GM06990 (cell line): ENCODE measurements at regions not wholly inside any gene's neighbourhood (a gene's known extent, or its start where the extent isn't known, plus 50 kb on each side); places are given as distances from the start of the nearest gene placed in this dataset.
A peak's percentile ranks its signal among the peaks of the same experiment; 100 is the strongest.

Source experiments
- DNase-seq: peaks from one replicate; pipeline ENCODE4 v3.0.0-alpha.2; 2011; ENCODE audit not compliant: insufficient read length; ENCODE audit errors: extremely low read depth
- H3K27me3 ChIP-seq: replicated peaks from 2 replicates; pipeline ENCODE4 v1.6.0; 2011; ENCODE audit warnings: low read length; ENCODE audit not compliant: control insufficient read depth, insufficient read depth
- H3K36me3 ChIP-seq: 2 replicates; pipeline ENCODE4 v1.5.1; 2011; ENCODE audit warnings: low read length; ENCODE audit not compliant: control insufficient read depth, insufficient read depth
- H3K4me3 ChIP-seq: replicated peaks from 2 replicates; pipeline ENCODE4 v1.5.1; 2011; ENCODE audit warnings: low read depth, mild to moderate bottlenecking, control low read depth, low read length
- CTCF ChIP-seq: IDR thresholded peaks from 2 replicates; pipeline ENCODE4 v1.5.1; 2011; ENCODE audit warnings: low read length, control low read depth, mild to moderate bottlenecking, inconsistent platforms; ENCODE audit not compliant: insufficient read depth, poor library complexity, severe bottlenecking

- TF ChIP-seq CTCF, result no peak
- no peak overlapping the region for H3K4me3 ChIP-seq
- no peaks in the 10 kb centered on the region for H3K36me3 ChIP-seq
- no peaks in the 10 kb centered on the region for H3K27me3 ChIP-seq
- no peak for DNase-seq
These were observed 106.1 kb downstream of the TNFAIP3 start for GRCh38 chr6:137973201-137973600.

- no peaks in the 10 kb centered on the region for H3K27me3 ChIP-seq
- peak; percentile 27 for TF ChIP-seq CTCF
- no peaks in the 10 kb centered on the region for H3K36me3 ChIP-seq
- no peak for DNase-seq
- no peak overlapping the region for H3K4me3 ChIP-seq
These were observed 108.3 kb downstream of the TNFAIP3 start for GRCh38 chr6:137975188-137975940.

- Histone ChIP-seq H3K36me3 (no peaks in the 10 kb centered on the region), H3K4me3 (no peak overlapping the region), H3K27me3 (no peaks in the 10 kb centered on the region)
- DNase-seq, result no peak
- no peak for TF ChIP-seq CTCF
These were observed 109.4 kb downstream of the TNFAIP3 start for GRCh38 chr6:137976430-137976829.

GRCh38 chr6:137977206-137977605 is 110.1 kb downstream of the TNFAIP3 start:
- H3K4me3 ChIP-seq, result no peak overlapping the region
- DNase-seq, result no peak
- TF ChIP-seq CTCF, result no peak

GRCh38 chr6:137977814-137978213 is 110.8 kb downstream of the TNFAIP3 start:
- H3K36me3 ChIP-seq, result no peaks in the 10 kb centered on the region
- H3K27me3 ChIP-seq, result no peaks in the 10 kb centered on the region
- TF ChIP-seq CTCF, result no peak
- DNase-seq, result no peak
- H3K4me3 ChIP-seq, result no peak overlapping the region

More at GRCh38 chr6:137977206-137977605, 110.1 kb downstream of the TNFAIP3 start:
- Histone ChIP-seq H3K36me3 (no peaks in the 10 kb centered on the region), H3K27me3 (no peaks in the 10 kb centered on the region)
